Subcutaneous abdominal adipose tissue (tissue), 5 donors: ENCODE measurements at regions not wholly inside any gene's neighbourhood (a gene's known extent, or its start where the extent isn't known, plus 50 kb on each side); places are given as distances from the start of the nearest gene placed in this dataset.
A peak's percentile ranks its signal among the peaks of the same experiment; 100 is the strongest.
"Not testable (repeated sequence)": the region's sequence is repeated elsewhere in the genome, so short reads cannot be mapped to it uniquely, and the experiment has no call there.

Experiments
- H3K27ac ChIP-seq: one replicate; pipeline ENCODE4 v1.7.0; 2013; ENCODE audit warnings: low read depth, mild to moderate bottlenecking, inconsistent platforms, low read length, moderate library complexity
- H3K27me3 ChIP-seq, 5 donors: one replicate each; pipeline ENCODE4 v1.7.0; 2013; ENCODE audit warnings: low read length in 5 of 5, inconsistent platforms in 1 of 5; ENCODE audit not compliant: control insufficient read depth in 5 of 5, insufficient read depth in 4 of 5
- H3K36me3 ChIP-seq, 5 donors: one replicate each; pipeline ENCODE4 v1.7.0; 2013; ENCODE audit warnings: low read length in 5 of 5; ENCODE audit not compliant: control insufficient read depth in 5 of 5, insufficient read depth in 5 of 5
- H3K4me1 ChIP-seq, 5 donors: one replicate each; pipeline ENCODE4 v1.7.0; 2013; ENCODE audit warnings: low read length in 5 of 5, mild to moderate bottlenecking in 3 of 5, moderate library complexity in 1 of 5; ENCODE audit not compliant: control insufficient read depth in 5 of 5, insufficient read depth in 5 of 5
- H3K4me3 ChIP-seq, 5 donors: one replicate each; pipeline ENCODE4 v1.7.0; 2013; ENCODE audit warnings: low read length in 5 of 5, low read depth in 1 of 5
- H3K9ac ChIP-seq, 5 donors: one replicate each; pipeline ENCODE4 v1.7.0; 2013; ENCODE audit warnings: low read length in 5 of 5, mild to moderate bottlenecking in 4 of 5, moderate library complexity in 3 of 5
- H3K9me3 ChIP-seq, 5 donors: one replicate each; pipeline ENCODE4 v1.7.0; 2013; ENCODE audit warnings: low read length in 5 of 5; ENCODE audit not compliant: control insufficient read depth in 5 of 5
- donor health status: healthy.
- donor health status: healthy.
- donor health status: healthy.
- donor health status: healthy.
- donor health status: healthy.

GRCh38 chr9:13446286-13446937, 166.9 kb upstream of the MPDZ start:
- Histone ChIP-seq H3K27me3 (no peaks in the 10 kb centered on the region), H3K27ac (peak overlapping the region; percentile 88), H3K36me3 (no peaks in the 10 kb centered on the region), H3K9me3 (no peaks in the 10 kb centered on the region), H3K4me1 (peaks cover 3 to 45% (median 31%) of the 10 kb centered on the region in 5 donors), H3K4me3 (peak overlapping the region in 2 of 5 donors; percentile 34 to 37), H3K9ac (peak overlapping the region in 1 of 5 donors; percentile 27)

GRCh38 chr9:13445103-13445500, 165.6 kb upstream of the MPDZ start:
- Histone ChIP-seq H3K27me3 (no peaks in the 10 kb centered on the region), H3K9me3 (no peaks in the 10 kb centered on the region), H3K4me3 (peak overlapping the region in 4 of 5 donors; percentile 28 to 74 (median 50)), H3K36me3 (no peaks in the 10 kb centered on the region), H3K4me1 (peaks cover 3 to 45% (median 31%) of the 10 kb centered on the region in 5 donors), H3K27ac (peak overlapping the region; percentile 88), H3K9ac (peak overlapping the region in 3 of 5 donors; percentile 21 to 82 (median 72))

GRCh38 chr9:13444245-13445102, 165.0 kb upstream of the MPDZ start:
- Histone ChIP-seq H3K9me3 (no peaks in the 10 kb centered on the region), H3K27ac (peak overlapping the region; percentile 88), H3K4me3 (peak overlapping the region; percentile 55 to 74 (median 64)), H3K9ac (peak overlapping the region in 4 of 5 donors; percentile 43 to 82 (median 63)), H3K27me3 (no peaks in the 10 kb centered on the region), H3K4me1 (peaks cover 3 to 45% (median 34%) of the 10 kb centered on the region in 5 donors), H3K36me3 (no peaks in the 10 kb centered on the region)

- H3K9ac ChIP-seq, result peak overlapping the region; percentile 15 to 82 (median 54)
- no peaks in the 10 kb centered on the region for H3K36me3 ChIP-seq
- H3K4me1 ChIP-seq, result peaks cover 3 to 45% (median 34%) of the 10 kb centered on the region in 5 donors
- H3K27me3 ChIP-seq, result no peaks in the 10 kb centered on the region
- H3K27ac ChIP-seq, result peak overlapping the region; percentile 88
- peak overlapping the region; percentile 55 to 74 (median 64) for H3K4me3 ChIP-seq
- H3K9me3 ChIP-seq, result no peaks in the 10 kb centered on the region
Observed at GRCh38 chr9:13443346-13444244, 164.1 kb upstream of the MPDZ start.

GRCh38 chr9:13439685-13440476, 160.4 kb upstream of the MPDZ start:
- no peaks in the 10 kb centered on the region for H3K9me3 ChIP-seq
- H3K36me3 ChIP-seq, result no peaks in the 10 kb centered on the region
- no peak overlapping the region for H3K27ac ChIP-seq
- H3K27me3 ChIP-seq, result no peaks in the 10 kb centered on the region
- peaks cover 0 to 23% (median 7%) of the 10 kb centered on the region in 5 donors for H3K4me1 ChIP-seq
- no peak overlapping the region for H3K9ac ChIP-seq
- no peak overlapping the region for H3K4me3 ChIP-seq

GRCh38 chr9:13437866-13438265, 158.4 kb upstream of the MPDZ start:
- H3K27ac ChIP-seq, result no peak overlapping the region
- H3K9ac ChIP-seq, result no peak overlapping the region

GRCh38 chr9:13436591-13436990, 157.1 kb upstream of the MPDZ start:
- no peak overlapping the region for H3K27ac ChIP-seq
- no peak overlapping the region for H3K4me3 ChIP-seq
- no peaks in the 10 kb centered on the region for H3K27me3 ChIP-seq
- peaks cover 0 to 12% (median 3%) of the 10 kb centered on the region in 5 donors for H3K4me1 ChIP-seq
- H3K9me3 ChIP-seq, result no peaks in the 10 kb centered on the region
- H3K9ac ChIP-seq, result no peak overlapping the region
- no peaks in the 10 kb centered on the region for H3K36me3 ChIP-seq

More at GRCh38 chr9:13437866-13438265, 158.4 kb upstream of the MPDZ start:
- Histone ChIP-seq H3K36me3 (no peaks in the 10 kb centered on the region), H3K27me3 (no peaks in the 10 kb centered on the region), H3K4me1 (peaks cover 0 to 12% (median 3%) of the 10 kb centered on the region in 5 donors), H3K9me3 (no peaks in the 10 kb centered on the region), H3K4me3 (no peak overlapping the region)

GRCh38 chr9:13433453-13433852, 154.0 kb upstream of the MPDZ start:
- H3K4me3 ChIP-seq, H3K36me3 ChIP-seq, H3K27me3 ChIP-seq: not testable (repeated sequence)

GRCh38 chr9:13432904-13433303, 153.4 kb upstream of the MPDZ start:
- H3K27me3 ChIP-seq, result no peaks in the 10 kb centered on the region
- peaks cover 0 to 14% (median 10%) of the 10 kb centered on the region in 5 donors for H3K4me1 ChIP-seq
- no peaks in the 10 kb centered on the region for H3K36me3 ChIP-seq
- H3K27ac ChIP-seq, result no peak overlapping the region
- no peak overlapping the region for H3K4me3 ChIP-seq
- no peak overlapping the region for H3K9ac ChIP-seq
- H3K9me3 ChIP-seq, result no peaks in the 10 kb centered on the region

More at GRCh38 chr9:13433453-13433852, 154.0 kb upstream of the MPDZ start:
- not testable (repeated sequence) for H3K4me1 ChIP-seq, H3K9ac ChIP-seq, H3K27ac ChIP-seq, H3K9me3 ChIP-seq
